ENCODE measurements at regions not wholly inside any gene's neighbourhood (a gene's known extent, or its start where the extent isn't known, plus 50 kb on each side); places are given as distances from the start of the nearest gene placed in this dataset.

- DNase-seq (ENCODE audit: low read depth) = no peak
- TF ChIP-seq, protein P1, sequence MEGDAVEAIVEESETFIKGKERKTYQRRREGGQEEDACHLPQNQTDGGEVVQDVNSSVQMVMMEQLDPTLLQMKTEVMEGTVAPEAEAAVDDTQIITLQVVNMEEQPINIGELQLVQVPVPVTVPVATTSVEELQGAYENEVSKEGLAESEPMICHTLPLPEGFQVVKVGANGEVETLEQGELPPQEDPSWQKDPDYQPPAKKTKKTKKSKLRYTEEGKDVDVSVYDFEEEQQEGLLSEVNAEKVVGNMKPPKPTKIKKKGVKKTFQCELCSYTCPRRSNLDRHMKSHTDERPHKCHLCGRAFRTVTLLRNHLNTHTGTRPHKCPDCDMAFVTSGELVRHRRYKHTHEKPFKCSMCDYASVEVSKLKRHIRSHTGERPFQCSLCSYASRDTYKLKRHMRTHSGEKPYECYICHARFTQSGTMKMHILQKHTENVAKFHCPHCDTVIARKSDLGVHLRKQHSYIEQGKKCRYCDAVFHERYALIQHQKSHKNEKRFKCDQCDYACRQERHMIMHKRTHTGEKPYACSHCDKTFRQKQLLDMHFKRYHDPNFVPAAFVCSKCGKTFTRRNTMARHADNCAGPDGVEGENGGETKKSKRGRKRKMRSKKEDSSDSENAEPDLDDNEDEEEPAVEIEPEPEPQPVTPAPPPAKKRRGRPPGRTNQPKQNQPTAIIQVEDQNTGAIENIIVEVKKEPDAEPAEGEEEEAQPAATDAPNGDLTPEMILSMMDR (IDR thresholded peaks at IDR 0.05; ENCODE audit: insufficient read depth, low read depth, low read length) = no peak
- no peak overlapping the region for H3K4me3 ChIP-seq (ENCODE audit: low read depth, low read length)
Measured at GRCh38 chr4:32752962-32753361, 2032.8 kb downstream of the PCDH7 start.

GRCh38 chr4:32768664-32769389 is 2048.7 kb downstream of the PCDH7 start:
- TF ChIP-seq, protein P1 (IDR thresholded peaks at IDR 0.05; ENCODE audit: insufficient read depth, low read depth, low read length) = no peak
- H3K4me3 ChIP-seq (ENCODE audit: low read depth, low read length) = no peak overlapping the region
- DNase-seq (ENCODE audit: low read depth) = no peak

DNA sequence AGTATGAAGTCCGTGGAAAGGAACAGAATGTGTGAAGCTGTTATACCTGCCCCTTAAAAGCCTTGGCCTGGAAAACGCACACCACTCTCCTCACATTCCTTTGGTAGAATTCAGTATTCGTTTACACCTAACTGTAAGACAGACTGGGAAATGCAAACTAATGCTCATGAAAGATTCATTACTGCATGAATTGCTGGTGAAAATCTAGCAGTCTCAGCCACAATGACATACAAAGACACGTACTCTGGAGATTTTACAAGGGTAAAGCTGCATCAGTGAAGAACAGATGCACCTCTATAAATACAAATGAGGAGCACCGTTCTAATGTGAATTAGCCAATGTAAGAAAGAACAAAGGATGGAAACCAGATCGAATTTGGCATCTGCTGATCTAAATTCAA is 2051.3 kb downstream of the PCDH7 start:
- H3K4me3 ChIP-seq (ENCODE audit: low read depth, low read length) = no peak overlapping the region
- DNase-seq (ENCODE audit: low read depth) = no peak
- TF ChIP-seq, protein P1 (IDR thresholded peaks at IDR 0.05; ENCODE audit: insufficient read depth, low read depth, low read length) = no peak

DNA sequence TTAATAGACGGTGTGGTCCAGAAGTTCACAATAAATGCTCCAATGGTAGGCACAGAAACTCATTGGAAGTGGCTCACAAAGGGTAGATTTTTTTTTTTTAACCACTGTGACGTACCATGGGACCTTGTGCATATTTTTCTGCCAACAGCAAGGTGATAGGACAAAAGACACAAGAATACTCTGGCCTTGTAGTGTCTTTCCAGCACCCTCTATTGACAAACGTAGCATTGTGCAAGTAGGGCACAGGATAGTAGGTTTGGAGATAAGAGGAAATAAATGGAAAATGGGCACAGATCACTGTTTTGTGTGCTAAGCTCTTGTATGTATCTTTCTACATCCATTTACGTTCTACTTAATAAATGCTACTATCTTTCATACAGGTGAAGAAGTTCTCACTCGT is 2054.9 kb downstream of the PCDH7 start:
- DNase-seq (ENCODE audit: low read depth) = no peak
- H3K4me3 ChIP-seq (ENCODE audit: low read depth, low read length) = no peak overlapping the region
- TF ChIP-seq, protein P1 (IDR thresholded peaks at IDR 0.05; ENCODE audit: insufficient read depth, low read depth, low read length) = no peak

DNA sequence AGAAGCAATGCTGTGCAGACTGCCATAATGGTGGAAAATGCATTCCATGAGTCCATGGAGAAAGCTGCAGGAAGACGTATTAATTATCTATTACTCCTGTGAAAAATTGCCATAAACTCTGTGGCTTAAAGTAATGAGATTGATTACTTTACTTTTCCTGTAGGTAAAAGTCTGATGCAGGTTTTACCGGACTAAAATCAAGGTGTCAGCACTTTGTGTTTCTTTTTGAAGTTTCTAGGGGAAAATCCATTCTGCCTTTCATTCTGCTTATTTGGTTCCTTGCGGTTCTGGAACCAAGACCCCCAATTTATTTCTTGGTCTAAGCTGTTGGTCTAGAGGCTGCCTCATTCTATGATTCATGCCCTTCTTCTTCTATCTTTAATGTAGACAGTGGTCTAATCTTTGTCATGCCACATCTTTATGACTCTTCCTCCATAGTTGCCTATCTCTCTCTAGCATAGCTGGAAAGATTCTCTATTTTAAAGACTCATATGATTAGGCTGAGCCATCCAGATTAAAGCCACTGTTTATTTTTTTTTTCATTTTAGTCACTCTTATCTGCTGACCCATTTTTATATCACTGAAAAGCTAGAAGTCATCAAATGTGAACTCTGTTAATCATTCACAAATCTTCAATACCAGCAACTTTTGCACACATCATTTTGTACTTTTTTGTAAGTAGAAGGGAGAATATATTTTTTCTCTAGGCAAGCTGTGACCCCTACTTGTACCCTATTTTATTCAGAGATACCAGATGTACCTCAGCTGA is 2056.4 kb downstream of the PCDH7 start:
- TF ChIP-seq, protein P1 (IDR thresholded peaks at IDR 0.05; ENCODE audit: insufficient read depth, low read depth, low read length) = no peak
- DNase-seq (ENCODE audit: low read depth) = no peak
- H3K4me3 ChIP-seq (ENCODE audit: low read depth, low read length) = no peak overlapping the region

DNA sequence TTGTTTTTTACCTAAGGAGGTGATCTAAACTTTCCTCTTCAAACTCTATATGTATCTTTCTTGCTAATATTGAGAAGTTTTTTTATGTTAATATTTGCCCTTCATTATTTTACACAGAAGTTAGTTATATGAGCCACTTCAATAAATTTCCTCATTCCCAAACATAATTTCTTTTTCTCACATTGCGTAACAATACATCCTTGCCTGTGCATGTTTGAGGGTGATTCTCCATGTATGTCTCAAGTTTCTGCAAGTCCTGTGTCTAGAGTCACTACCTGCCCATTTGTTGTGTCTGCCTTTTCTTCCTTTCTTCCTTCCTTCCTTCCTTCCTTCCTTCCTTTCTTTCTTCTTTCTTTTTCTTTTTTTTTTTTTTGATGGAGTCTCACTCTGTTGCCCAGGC is 2057.9 kb downstream of the PCDH7 start:
- H3K4me3 ChIP-seq (ENCODE audit: low read depth, low read length) = no peak overlapping the region
- TF ChIP-seq, protein P1 (IDR thresholded peaks at IDR 0.05; ENCODE audit: insufficient read depth, low read depth, low read length) = no peak
- DNase-seq (ENCODE audit: low read depth) = no peak
